HEK293 (cell line): ENCODE measurements at regions not wholly inside any gene's neighbourhood (a gene's known extent, or its start where the extent isn't known, plus 50 kb on each side); places are given as distances from the start of the nearest gene placed in this dataset.

Source experiments
- BCL11A ChIP-seq: fragments of 450-650 bp; formaldehyde crosslinking; IDR thresholded peaks from 2 replicates; pipeline ENCODE4 v1.5.1; 2016; ENCODE audit warnings: low read depth, missing biosample characterization, missing genetic modification characterization
- MEIS1 ChIP-seq: sonication (generic); formaldehyde crosslinking; IDR thresholded peaks from 2 replicates; pipeline ENCODE4 v1.8.1; 2022; ENCODE audit warnings: missing genetic modification reagents, mild to moderate bottlenecking, borderline replicate concordance
- YY1 ChIP-seq: fragments of 450-650 bp; formaldehyde crosslinking; IDR thresholded peaks from 2 replicates; pipeline ENCODE4 v1.5.1; 2018; ENCODE audit warnings: missing biosample characterization, missing genetic modification characterization
- ZBTB7A ChIP-seq: fragments of 450-650 bp; formaldehyde crosslinking; IDR thresholded peaks from 2 replicates; pipeline ENCODE4 v1.5.1; 2016; ENCODE audit warnings: low read depth, missing biosample characterization, missing genetic modification characterization
- ZBTB8A ChIP-seq: fragments of 450-650 bp; formaldehyde crosslinking; IDR thresholded peaks from 2 replicates; pipeline ENCODE4 v1.5.1; 2016; ENCODE audit warnings: missing biosample characterization, missing genetic modification characterization
- ZFP3 ChIP-seq: fragments of 450-650 bp; formaldehyde crosslinking; IDR thresholded peaks from 2 replicates; pipeline ENCODE4 v1.5.1; 2016; ENCODE audit warnings: low read depth, missing biosample characterization, missing genetic modification characterization
- ZNF121 ChIP-seq: fragments of 450-650 bp; formaldehyde crosslinking; IDR thresholded peaks from 2 replicates; pipeline ENCODE4 v1.5.1; 2016; ENCODE audit warnings: missing biosample characterization, missing genetic modification characterization
- ZNF350 ChIP-seq: fragments of 450-650 bp; formaldehyde crosslinking; IDR thresholded peaks from 2 replicates; pipeline ENCODE4 v1.5.0; 2017; ENCODE audit warnings: missing biosample characterization, mild to moderate bottlenecking, missing genetic modification characterization
- ZNF514 ChIP-seq: fragments of 450-650 bp; formaldehyde crosslinking; IDR thresholded peaks from 2 replicates; pipeline ENCODE4 v1.5.1; 2016; ENCODE audit warnings: missing biosample characterization, missing genetic modification characterization
- ZNF670 ChIP-seq: fragments of 450-650 bp; formaldehyde crosslinking; IDR thresholded peaks from 2 replicates; pipeline ENCODE4 v1.5.1; 2016; ENCODE audit warnings: missing biosample characterization, missing genetic modification characterization, low read depth
- ZNF768 ChIP-seq: fragments of 450-650 bp; formaldehyde crosslinking; IDR thresholded peaks from 2 replicates; pipeline ENCODE4 v1.5.1; 2018; ENCODE audit warnings: missing biosample characterization, mild to moderate bottlenecking, missing genetic modification characterization
- TF ChIP-seq, protein P1 (sequence below): fragments of 450-650 bp; formaldehyde crosslinking; IDR thresholded peaks from 2 replicates; pipeline ENCODE4 v1.5.1; 2016; ENCODE audit warnings: missing biosample characterization, missing genetic modification characterization
- TF ChIP-seq, protein P2 (sequence below): fragments of 450-650 bp; formaldehyde crosslinking; IDR thresholded peaks from 2 replicates; pipeline ENCODE4 v1.5.1; 2016; ENCODE audit warnings: missing biosample characterization, missing genetic modification characterization
- TF ChIP-seq, protein P3 (sequence below): fragments of 450-650 bp; formaldehyde crosslinking; IDR thresholded peaks from 2 replicates; pipeline ENCODE4 v1.5.1; 2016; ENCODE audit warnings: missing biosample characterization, missing genetic modification characterization

DNA sequence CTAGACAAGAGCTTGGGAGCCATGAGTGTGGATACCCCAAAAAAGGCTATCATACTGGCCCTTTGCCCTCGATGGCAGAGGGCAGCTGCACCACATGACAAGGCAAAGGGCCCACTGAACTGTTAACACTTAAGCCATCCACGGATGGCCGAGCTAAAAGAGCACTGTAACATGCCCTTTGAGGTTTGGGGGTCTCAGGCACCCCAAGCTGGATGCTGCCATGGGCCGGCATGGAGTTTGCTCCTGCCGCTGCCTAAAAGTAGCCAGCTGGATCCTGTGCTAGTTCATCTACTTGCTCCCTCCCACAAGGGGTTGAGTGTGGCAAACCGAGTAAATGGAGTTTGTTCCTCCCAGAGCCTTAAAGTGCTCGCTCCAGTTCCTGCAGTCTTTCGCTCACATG lies 383.2 kb upstream of the LRRC4C start:
- TF ChIP-seq, protein P1, sequence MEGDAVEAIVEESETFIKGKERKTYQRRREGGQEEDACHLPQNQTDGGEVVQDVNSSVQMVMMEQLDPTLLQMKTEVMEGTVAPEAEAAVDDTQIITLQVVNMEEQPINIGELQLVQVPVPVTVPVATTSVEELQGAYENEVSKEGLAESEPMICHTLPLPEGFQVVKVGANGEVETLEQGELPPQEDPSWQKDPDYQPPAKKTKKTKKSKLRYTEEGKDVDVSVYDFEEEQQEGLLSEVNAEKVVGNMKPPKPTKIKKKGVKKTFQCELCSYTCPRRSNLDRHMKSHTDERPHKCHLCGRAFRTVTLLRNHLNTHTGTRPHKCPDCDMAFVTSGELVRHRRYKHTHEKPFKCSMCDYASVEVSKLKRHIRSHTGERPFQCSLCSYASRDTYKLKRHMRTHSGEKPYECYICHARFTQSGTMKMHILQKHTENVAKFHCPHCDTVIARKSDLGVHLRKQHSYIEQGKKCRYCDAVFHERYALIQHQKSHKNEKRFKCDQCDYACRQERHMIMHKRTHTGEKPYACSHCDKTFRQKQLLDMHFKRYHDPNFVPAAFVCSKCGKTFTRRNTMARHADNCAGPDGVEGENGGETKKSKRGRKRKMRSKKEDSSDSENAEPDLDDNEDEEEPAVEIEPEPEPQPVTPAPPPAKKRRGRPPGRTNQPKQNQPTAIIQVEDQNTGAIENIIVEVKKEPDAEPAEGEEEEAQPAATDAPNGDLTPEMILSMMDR (tag by site-specific recombination): no peak
- TF ChIP-seq BCL11A (tag by site-specific recombination) (no peak), ZNF350 (no peak), ZNF768 (tag by site-specific recombination) (no peak), ZFP3 (tag by site-specific recombination) (no peak), YY1 (tag by site-specific recombination) (no peak), MEIS1 (no peak), ZNF121 (tag by site-specific recombination) (no peak), ZNF514 (tag by site-specific recombination) (no peak), ZBTB8A (tag by site-specific recombination) (no peak), ZNF670 (no peak), ZBTB7A (tag by site-specific recombination) (no peak)
- TF ChIP-seq, protein P2, sequence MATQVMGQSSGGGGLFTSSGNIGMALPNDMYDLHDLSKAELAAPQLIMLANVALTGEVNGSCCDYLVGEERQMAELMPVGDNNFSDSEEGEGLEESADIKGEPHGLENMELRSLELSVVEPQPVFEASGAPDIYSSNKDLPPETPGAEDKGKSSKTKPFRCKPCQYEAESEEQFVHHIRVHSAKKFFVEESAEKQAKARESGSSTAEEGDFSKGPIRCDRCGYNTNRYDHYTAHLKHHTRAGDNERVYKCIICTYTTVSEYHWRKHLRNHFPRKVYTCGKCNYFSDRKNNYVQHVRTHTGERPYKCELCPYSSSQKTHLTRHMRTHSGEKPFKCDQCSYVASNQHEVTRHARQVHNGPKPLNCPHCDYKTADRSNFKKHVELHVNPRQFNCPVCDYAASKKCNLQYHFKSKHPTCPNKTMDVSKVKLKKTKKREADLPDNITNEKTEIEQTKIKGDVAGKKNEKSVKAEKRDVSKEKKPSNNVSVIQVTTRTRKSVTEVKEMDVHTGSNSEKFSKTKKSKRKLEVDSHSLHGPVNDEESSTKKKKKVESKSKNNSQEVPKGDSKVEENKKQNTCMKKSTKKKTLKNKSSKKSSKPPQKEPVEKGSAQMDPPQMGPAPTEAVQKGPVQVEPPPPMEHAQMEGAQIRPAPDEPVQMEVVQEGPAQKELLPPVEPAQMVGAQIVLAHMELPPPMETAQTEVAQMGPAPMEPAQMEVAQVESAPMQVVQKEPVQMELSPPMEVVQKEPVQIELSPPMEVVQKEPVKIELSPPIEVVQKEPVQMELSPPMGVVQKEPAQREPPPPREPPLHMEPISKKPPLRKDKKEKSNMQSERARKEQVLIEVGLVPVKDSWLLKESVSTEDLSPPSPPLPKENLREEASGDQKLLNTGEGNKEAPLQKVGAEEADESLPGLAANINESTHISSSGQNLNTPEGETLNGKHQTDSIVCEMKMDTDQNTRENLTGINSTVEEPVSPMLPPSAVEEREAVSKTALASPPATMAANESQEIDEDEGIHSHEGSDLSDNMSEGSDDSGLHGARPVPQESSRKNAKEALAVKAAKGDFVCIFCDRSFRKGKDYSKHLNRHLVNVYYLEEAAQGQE (tag by site-specific recombination): no peak
- TF ChIP-seq, protein P3, sequence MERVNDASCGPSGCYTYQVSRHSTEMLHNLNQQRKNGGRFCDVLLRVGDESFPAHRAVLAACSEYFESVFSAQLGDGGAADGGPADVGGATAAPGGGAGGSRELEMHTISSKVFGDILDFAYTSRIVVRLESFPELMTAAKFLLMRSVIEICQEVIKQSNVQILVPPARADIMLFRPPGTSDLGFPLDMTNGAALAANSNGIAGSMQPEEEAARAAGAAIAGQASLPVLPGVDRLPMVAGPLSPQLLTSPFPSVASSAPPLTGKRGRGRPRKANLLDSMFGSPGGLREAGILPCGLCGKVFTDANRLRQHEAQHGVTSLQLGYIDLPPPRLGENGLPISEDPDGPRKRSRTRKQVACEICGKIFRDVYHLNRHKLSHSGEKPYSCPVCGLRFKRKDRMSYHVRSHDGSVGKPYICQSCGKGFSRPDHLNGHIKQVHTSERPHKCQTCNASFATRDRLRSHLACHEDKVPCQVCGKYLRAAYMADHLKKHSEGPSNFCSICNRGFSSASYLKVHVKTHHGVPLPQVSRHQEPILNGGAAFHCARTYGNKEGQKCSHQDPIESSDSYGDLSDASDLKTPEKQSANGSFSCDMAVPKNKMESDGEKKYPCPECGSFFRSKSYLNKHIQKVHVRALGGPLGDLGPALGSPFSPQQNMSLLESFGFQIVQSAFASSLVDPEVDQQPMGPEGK (tag by site-specific recombination): no peak
